Nucleus accumbens (tissue), 56 donors: ENCODE measurements at regions not wholly inside any gene's neighbourhood (a gene's known extent, or its start where the extent isn't known, plus 50 kb on each side); places are given as distances from the start of the nearest gene placed in this dataset.

ENCODE experiments used
- DNase-seq, 56 donors: peaks; one replicate each; lab custom pipeline; 2025; lab: John Stamatoyannopoulos, UW

DNA sequence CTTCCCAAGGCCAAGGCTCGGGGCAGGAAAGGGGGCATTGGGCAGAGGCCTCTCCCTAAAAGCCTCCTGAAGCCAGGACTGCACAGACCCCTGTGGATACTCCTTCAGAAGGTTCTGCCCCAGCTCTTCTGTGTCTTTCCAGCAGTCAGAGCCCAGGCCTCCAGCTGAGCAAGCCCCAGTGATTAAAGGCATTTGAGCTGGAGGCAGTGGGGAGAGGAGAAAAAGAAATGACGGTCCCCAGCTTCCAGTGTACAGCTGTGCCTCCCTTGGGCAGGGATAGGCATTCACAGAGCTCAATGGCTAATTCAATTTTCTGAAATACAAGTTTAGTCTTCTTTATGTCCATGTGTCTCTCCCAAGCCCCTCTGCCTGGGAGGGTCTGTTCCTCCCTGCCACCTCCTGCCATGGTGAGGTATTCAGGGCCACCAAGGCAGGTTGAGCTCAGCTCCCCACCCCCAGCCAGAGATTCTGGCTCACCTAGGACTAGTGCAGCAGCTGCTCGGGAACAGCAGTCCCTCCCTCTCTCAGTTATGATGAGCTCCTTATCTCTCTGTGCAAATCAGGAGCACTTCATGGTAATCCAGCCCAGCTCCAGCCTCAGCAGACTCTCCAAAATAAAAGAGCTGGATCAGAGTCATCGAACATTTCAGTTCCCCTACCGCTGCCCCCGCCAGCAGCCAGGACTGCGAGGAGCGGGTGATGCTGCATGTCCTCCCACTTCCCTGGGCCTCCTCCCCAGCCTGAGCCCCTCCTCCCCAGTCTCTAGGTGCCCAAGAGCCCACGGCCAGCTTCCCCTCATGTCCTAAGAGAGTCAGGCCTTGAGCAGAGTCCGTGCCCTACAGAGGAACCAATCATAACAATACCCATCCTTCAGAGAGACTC, 208.4 kb upstream of the ZC3H12A start:
- DNase-seq = peak in 1 of 56 donors; percentile 15

DNA sequence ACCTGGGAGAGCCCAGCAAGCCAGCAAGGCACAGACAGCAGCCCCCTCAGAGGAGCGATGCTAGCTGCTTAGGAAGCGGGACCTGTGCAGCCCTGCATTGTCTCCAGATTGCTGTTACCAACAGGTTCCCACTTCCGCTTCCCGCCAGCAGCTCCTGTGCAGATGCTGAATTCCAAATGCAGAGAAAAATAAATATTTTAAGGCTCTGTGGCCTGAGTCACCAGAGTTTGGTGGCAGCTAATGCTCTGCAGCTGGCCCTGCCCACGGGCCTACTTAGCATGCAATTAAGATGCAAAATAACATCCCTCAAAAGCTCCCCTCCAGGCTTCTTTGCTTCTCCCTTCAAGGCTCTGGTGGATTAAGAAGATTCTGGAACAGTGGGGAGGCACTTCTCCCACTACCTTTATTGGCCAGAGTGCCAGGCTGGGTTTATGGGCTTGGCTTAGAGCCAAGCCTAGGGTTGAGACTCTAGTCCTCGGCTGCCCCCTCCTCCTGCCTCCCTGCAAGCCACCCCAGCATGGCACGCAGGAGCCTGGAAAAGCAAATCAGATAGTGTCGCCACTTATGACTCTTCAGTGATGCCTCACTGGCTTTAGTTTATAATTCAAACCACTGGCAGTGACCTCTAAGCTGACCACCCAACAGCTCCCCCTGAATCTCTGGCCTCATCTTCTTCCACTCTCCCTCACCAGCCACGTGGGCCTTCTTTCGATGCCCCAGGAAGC, 207.1 kb upstream of the ZC3H12A start:
- peak in 5 of 56 donors; percentile 11 to 60 (median 22) for DNase-seq

- DNase-seq = no peak
Measured at GRCh38 chr1:37270639-37271038, 203.7 kb upstream of the ZC3H12A start.

GRCh38 chr1:37272626-37273025, 201.8 kb upstream of the ZC3H12A start:
- DNase-seq = no peak

- peak in 14 of 56 donors; percentile 3 to 66 (median 32) for DNase-seq
Measured at GRCh38 chr1:37274486-37274885, 199.9 kb upstream of the ZC3H12A start.

- peak in 10 of 56 donors; percentile 6 to 58 (median 30) for DNase-seq
Measured at GRCh38 chr1:37274938-37275631, 199.3 kb upstream of the ZC3H12A start.

GRCh38 chr1:37277366-37277765, 197.0 kb upstream of the ZC3H12A start:
- no peak for DNase-seq

DNA sequence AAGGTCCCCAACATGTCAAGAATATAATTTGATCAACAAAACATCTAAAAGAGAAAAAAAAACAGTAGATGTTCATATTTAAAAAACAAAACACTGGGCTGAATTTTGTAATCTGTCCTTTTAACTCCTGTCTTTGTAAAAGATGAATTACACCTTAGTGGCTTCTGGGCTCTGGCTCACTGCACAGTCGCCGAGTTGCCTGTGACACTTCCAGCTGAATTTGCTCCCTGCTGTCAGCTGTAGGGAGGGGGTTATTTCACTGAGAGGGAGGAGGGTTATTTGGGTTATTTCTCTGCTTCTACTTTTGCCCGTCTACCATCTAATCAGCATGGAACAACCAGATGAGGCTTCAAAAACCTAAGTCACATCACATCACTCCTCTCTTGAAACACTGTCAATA, 193.0 kb upstream of the ZC3H12A start:
- no peak for DNase-seq

DNA sequence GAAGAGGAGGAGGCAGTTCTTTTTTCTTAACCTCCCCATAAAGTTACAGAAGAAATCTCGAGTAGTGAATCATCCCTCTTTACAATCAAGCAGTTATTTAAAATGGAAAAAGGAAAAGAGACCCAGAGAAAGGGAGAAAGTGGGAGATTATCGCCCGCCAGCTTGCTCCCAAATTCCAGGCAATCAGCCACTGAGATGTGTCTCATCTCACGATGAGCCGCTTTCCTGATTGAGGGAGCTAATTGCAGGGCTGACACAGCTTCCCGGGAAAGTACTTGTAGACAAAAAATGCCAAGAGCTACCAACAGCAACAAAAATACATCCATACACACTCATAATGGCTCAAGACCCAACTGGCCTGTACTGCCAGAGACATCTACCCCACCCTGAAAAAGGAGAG, 191.6 kb upstream of the ZC3H12A start:
- no peak for DNase-seq

- DNase-seq = no peak
Measured at GRCh38 chr1:37284053-37284452, 190.3 kb upstream of the ZC3H12A start.

- no peak for DNase-seq
Measured at GRCh38 chr1:37286881-37287280, 187.5 kb upstream of the ZC3H12A start.

DNA sequence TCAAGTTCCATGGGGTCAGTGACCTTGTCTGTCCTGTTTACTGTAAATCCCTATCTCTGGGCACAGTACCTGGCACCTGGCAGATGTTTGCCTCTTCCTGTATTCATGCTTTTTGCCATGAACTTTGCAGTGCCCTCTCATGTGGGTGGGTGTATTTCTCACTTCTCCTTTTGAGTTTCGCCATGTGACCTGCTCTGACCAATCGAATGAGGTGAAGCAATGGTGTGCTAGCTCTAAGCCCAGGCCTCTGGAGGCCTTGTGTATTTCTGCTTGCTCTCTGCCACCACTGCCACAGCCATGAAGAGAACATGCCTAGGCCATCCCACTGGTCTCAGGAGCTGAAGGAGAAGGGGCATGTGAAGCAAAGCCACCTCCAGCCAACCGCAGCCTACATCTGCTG, 185.5 kb upstream of the ZC3H12A start:
- DNase-seq = no peak

GRCh38 chr1:37290718-37291117, 183.7 kb upstream of the ZC3H12A start:
- no peak for DNase-seq

GRCh38 chr1:37292789-37293188, 181.6 kb upstream of the ZC3H12A start:
- no peak for DNase-seq

DNA sequence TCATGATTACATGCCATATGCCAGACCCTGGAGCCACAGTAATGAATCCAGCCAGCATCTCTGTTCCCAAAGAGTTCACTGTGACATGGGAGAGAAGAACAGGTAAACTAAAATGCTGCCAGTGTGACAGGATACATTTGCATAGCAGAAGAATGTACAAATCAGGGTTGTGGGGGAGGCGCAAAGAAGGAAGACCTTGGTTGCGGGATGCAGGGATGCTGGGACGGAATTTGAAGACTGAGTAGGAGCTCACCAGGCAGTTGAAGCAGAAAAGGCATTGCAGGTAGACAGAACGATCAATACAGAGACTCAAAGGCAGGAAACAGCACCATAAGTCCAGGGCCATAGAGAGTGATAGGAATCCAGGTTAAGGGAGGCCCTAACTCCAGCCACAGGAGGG, 180.3 kb upstream of the ZC3H12A start:
- DNase-seq = peak in 1 of 56 donors; percentile 16

DNA sequence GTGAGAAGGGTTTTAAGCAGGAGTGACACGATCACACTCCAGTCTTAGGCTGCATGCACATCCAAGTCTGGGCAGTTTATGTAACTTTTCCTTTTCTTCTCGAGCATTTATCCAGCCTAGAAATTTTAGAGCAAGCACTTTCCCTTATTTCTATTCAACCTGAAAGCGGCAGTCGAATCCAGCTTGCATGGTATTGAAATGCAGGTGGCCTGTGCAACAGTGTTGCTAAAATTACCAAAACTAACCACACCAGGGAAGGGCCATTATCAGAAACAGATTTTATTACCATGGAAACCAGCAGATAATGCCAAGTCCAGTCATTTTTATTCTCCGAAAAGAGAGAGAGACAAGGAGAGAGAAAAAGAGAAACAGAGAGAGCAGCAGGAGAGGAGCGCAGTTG, 179.9 kb upstream of the ZC3H12A start:
- no peak for DNase-seq

- no peak for DNase-seq
Measured at GRCh38 chr1:37298769-37299168, 175.6 kb upstream of the ZC3H12A start.

- no peak for DNase-seq
Measured at GRCh38 chr1:37299216-37299615, 175.2 kb upstream of the ZC3H12A start.

GRCh38 chr1:37303884-37304574, 170.4 kb upstream of the ZC3H12A start:
- DNase-seq = no peak

DNA sequence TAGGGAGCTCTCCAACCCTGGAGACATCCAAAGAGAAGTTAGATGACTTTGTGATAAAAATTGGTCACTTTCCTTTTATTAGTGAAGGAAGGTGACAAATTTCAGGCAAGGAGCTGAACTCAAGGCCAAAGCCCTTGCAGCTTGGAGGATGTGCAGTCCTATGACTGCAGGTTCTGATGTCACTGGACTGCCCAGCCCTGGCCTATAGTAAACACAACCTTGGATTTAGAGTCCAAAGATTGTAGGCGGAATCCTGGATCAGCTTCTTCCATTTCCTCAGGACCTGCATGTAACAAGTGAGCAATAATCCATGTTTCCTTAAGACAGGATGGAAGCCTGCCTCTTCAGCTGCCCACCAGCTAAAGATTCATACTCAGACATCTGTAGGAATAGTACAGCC, 169.3 kb upstream of the ZC3H12A start:
- no peak for DNase-seq

- no peak for DNase-seq
Measured at GRCh38 chr1:37305841-37306240, 168.5 kb upstream of the ZC3H12A start.
